SU-DHL-6 (cell line): ENCODE measurements at regions not wholly inside any gene's neighbourhood (a gene's known extent, or its start where the extent isn't known, plus 50 kb on each side); places are given as distances from the start of the nearest gene placed in this dataset.

Experiments
- H2AFZ ChIP-seq: fragments of 200-600 bp; sonication (generic); 2 replicates; pipeline ENCODE4 v1.6.1; 2014; ENCODE audit warnings: low read depth, mild to moderate bottlenecking, moderate library complexity, mixed read lengths, antibody characterized with exemption, low read length; ENCODE audit not compliant: severe bottlenecking
- H3F3A ChIP-seq: fragments of 200-600 bp; shearing (Covaris generic); 2 replicates; pipeline ENCODE4 v1.6.0; 2016; ENCODE audit warnings: antibody characterized with exemption, mild to moderate bottlenecking; ENCODE audit not compliant: insufficient read depth
- H3K27ac ChIP-seq: fragments of 200-600 bp; sonication (generic); 2 replicates; pipeline ENCODE4 v1.5.1; 2016; ENCODE audit warnings: low read depth, mild to moderate bottlenecking, low read length, moderate library complexity, mixed read lengths
- H3K27me3 ChIP-seq: fragments of 200-600 bp; sonication (generic), shearing (Covaris generic); 2 replicates; pipeline ENCODE4 v1.6.0; 2014; ENCODE audit warnings: mild to moderate bottlenecking, low read length
- H3K36me3 ChIP-seq: fragments of 200-600 bp; sonication (generic); 2 replicates; pipeline ENCODE4 v1.6.1; 2014; ENCODE audit warnings: mild to moderate bottlenecking, low read length, mixed read lengths
- H3K4me2 ChIP-seq: fragments of 300-600, 200-600 bp; shearing (Covaris generic), sonication (generic); 2 replicates; pipeline ENCODE4 v1.6.0; 2014; ENCODE audit warnings: low read length, low read depth, mild to moderate bottlenecking; ENCODE audit not compliant: poor library complexity, severe bottlenecking
- H3K4me3 ChIP-seq: fragments of 200-600 bp; sonication (generic); 2 replicates; pipeline ENCODE4 v1.5.1; 2014; ENCODE audit warnings: antibody characterized with exemption, low read length, mild to moderate bottlenecking, mixed read lengths; ENCODE audit not compliant: insufficient read depth, poor library complexity, severe bottlenecking
- H3K79me2 ChIP-seq: fragments of 200-600 bp; sonication (generic); 2 replicates; pipeline ENCODE4 v1.6.1; 2014; ENCODE audit warnings: mild to moderate bottlenecking, low read length, moderate library complexity; ENCODE audit not compliant: insufficient read depth
- H3K9ac ChIP-seq: fragments of 200-600 bp; sonication (generic); 2 replicates; pipeline ENCODE4 v1.7.0; 2014; ENCODE audit warnings: mild to moderate bottlenecking, low read length
- H3K9me2 ChIP-seq: fragments of 200-600 bp; sonication (generic); replicated peaks from 2 replicates; pipeline ENCODE4 v1.6.1; 2014; ENCODE audit warnings: low read length; ENCODE audit not compliant: insufficient read depth
- H3K9me3 ChIP-seq: fragments of 200-600 bp; sonication (generic); 2 replicates; pipeline ENCODE4 v1.6.1; 2014; ENCODE audit warnings: low read length, mixed read lengths; ENCODE audit not compliant: insufficient read depth
- H4K20me1 ChIP-seq: fragments of 200-600 bp; sonication (generic); 2 replicates; pipeline ENCODE4 v1.6.1; 2014; ENCODE audit warnings: low read depth, mild to moderate bottlenecking, antibody characterized with exemption, low read length, moderate library complexity, mixed read lengths
- EZH2phosphoT487 ChIP-seq: fragments of 200-600 bp; sonication (generic), shearing (Covaris generic); conservative IDR thresholded peaks from 2 replicates; pipeline ENCODE4 v1.6.1; 2018; ENCODE audit warnings: mild to moderate bottlenecking, antibody characterized with exemption, low read length, moderate library complexity, mixed read lengths
- TF ChIP-seq, protein P1 (sequence below): fragments of 200-600 bp; sonication (generic); IDR thresholded peaks from one replicate; pipeline ENCODE4 v1.5.1; 2017; ENCODE audit warnings: antibody characterized with exemption, mild to moderate bottlenecking, low read length, moderate library complexity; ENCODE audit not compliant: insufficient read depth, poor library complexity, severe bottlenecking

DNA sequence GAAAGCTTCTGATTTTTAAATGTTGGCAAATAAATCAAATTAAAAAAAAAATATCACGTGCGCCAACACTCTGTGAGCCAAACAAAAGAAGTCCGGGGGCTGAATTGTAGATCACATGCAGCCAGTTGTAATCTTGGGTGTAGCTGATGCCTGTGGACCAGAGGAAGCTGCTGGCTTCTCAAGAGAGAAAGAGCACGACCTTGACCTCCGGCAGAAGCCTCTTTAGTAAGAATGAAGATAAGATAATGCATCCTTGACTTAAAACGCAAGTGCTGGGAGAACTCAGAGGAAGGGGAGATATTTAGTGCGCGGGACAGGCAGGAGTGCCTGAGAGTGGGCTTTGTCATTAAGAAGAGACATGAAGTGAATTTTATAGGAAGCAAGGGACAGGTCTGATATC, 162.8 kb upstream of the TBX3 start:
- Histone ChIP-seq H3K9me3 (no peaks in the 10 kb centered on the region), H3K4me3 (no peak overlapping the region), H2AFZ (no peak overlapping the region), H3K36me3 (no peaks in the 10 kb centered on the region), H3F3A (no peaks in the 10 kb centered on the region), H4K20me1 (no peaks in the 10 kb centered on the region), H3K27me3 (no peaks in the 10 kb centered on the region), H3K9me2 (no peaks in the 10 kb centered on the region), H3K79me2 (no peaks in the 10 kb centered on the region), H3K4me2 (no peak overlapping the region), H3K27ac (no peak overlapping the region), H3K9ac (no peak overlapping the region)
- TF ChIP-seq EZH2phosphoT487, result no peak
- TF ChIP-seq, protein P1, sequence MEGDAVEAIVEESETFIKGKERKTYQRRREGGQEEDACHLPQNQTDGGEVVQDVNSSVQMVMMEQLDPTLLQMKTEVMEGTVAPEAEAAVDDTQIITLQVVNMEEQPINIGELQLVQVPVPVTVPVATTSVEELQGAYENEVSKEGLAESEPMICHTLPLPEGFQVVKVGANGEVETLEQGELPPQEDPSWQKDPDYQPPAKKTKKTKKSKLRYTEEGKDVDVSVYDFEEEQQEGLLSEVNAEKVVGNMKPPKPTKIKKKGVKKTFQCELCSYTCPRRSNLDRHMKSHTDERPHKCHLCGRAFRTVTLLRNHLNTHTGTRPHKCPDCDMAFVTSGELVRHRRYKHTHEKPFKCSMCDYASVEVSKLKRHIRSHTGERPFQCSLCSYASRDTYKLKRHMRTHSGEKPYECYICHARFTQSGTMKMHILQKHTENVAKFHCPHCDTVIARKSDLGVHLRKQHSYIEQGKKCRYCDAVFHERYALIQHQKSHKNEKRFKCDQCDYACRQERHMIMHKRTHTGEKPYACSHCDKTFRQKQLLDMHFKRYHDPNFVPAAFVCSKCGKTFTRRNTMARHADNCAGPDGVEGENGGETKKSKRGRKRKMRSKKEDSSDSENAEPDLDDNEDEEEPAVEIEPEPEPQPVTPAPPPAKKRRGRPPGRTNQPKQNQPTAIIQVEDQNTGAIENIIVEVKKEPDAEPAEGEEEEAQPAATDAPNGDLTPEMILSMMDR, result no peak

DNA sequence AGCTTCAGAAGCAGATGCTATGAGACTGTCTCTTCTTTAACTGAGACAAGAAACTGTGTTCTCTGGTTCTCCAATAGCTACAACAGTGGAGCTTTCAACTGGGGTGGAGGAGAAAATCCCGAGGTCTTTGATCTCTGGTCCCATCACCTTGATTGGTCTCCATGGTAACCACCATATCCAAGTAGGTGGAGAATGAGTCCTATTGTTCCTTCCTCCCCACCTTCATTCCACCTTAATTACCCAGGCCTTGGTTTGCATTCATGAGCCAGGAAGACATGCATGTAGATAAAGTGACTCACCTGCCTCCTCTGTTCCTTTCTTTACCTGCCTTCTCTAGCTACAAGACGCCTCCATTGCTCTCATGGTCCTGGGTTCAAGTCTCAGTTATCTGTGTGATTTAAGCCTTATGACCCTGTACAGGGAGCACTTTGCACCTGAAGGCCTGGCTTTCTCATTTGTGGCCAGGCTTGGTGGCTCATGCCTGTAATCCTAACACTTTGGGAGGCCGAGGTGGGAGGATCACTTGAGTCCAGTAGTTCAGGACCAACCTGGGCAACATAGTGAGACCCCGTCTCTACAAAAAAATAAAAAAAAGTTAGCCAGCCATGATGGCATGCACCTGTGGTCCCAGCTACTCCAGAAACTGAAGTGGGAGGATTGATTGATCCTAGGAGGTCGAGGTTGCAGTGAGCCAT, 157.7 kb upstream of the TBX3 start:
- Histone ChIP-seq H3K9ac (no peak overlapping the region), H3K9me2 (no peaks in the 10 kb centered on the region), H3K4me2 (no peak overlapping the region), H3K27me3 (no peaks in the 10 kb centered on the region), H3K36me3 (no peaks in the 10 kb centered on the region), H3K79me2 (no peaks in the 10 kb centered on the region), H3F3A (no peaks in the 10 kb centered on the region), H2AFZ (no peak overlapping the region), H3K9me3 (no peaks in the 10 kb centered on the region), H3K4me3 (no peak overlapping the region), H3K27ac (no peak overlapping the region), H4K20me1 (no peaks in the 10 kb centered on the region)
- no peak for TF ChIP-seq EZH2phosphoT487
- TF ChIP-seq, protein P1, result no peak

DNA sequence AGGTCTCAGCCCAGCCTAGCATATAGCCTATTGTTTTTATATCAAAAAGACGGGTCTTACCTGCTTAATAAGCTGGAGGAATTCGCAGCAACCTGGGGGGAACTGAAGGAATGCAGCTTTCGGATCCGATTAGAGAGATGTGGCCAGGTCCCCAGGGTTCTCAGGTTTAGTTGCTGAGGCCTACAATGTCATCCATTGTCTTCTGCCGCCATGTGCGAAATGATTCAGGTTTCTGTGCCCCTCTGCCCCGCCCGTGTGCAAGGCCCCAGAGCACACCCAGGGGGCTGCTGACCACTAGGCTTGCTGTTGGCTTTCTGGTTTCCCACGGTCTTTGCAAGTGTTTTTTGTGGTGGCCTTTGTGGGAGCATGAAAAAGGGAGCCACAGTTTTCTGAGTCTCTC, 154.5 kb upstream of the TBX3 start:
- Histone ChIP-seq H3K27ac (no peak overlapping the region), H3K79me2 (no peaks in the 10 kb centered on the region), H3K27me3 (no peaks in the 10 kb centered on the region), H4K20me1 (no peaks in the 10 kb centered on the region), H3K36me3 (no peaks in the 10 kb centered on the region), H3F3A (no peaks in the 10 kb centered on the region), H3K9me2 (no peaks in the 10 kb centered on the region), H3K9me3 (no peaks in the 10 kb centered on the region), H3K4me2 (no peak overlapping the region), H2AFZ (no peak overlapping the region), H3K4me3 (no peak overlapping the region), H3K9ac (no peak overlapping the region)
- TF ChIP-seq, protein P1, result no peak
- TF ChIP-seq EZH2phosphoT487, result no peak
